ENCODE measurements at regions not wholly inside any gene's neighbourhood (a gene's known extent, or its start where the extent isn't known, plus 50 kb on each side); places are given as distances from the start of the nearest gene placed in this dataset.

DNA sequence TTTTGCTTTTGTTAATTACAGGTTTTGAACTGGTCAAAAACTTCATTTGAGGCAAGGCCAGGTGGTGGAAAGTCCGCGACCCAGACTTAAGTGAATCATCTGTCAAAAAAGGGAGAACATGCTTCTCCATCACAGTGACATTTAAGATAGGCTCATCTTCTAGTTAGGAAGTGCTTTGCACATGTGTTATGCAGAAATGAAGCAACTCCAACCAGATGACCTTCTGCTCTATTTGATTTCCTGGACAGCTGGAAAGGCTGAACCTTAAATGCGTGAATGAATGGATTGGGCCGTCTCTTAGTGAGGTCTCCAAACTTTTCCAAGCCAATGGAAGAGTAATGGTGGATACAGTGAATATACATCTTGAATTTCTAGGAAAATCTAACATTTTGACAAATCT is 101.6 kb upstream of the FAM13C start:
- Histone ChIP-seq H2AFZ (ENCODE audit: low read depth, low read length) (no peak overlapping the region), H3K27me3 (ENCODE audit: insufficient read depth, low read depth, low read length) (no peaks in the 10 kb centered on the region), H3K9me2 (ENCODE audit: insufficient read depth, low read length) (no peaks in the 10 kb centered on the region), H3K79me2 (replicated peaks; ENCODE audit: insufficient read depth, low read length) (no peaks in the 10 kb centered on the region), H3K36me3 (ENCODE audit: insufficient read depth, low read length) (no peaks in the 10 kb centered on the region), H3K9ac (ENCODE audit: low read length) (no peak overlapping the region), H3K4me3 (ENCODE audit: low read length) (no peak overlapping the region), H4K20me1 (ENCODE audit: insufficient read depth) (no peaks in the 10 kb centered on the region), H3F3A (ENCODE audit: insufficient read depth, low read length, poor library complexity, severe bottlenecking) (no peaks in the 10 kb centered on the region), H3K9me3 (ENCODE audit: low read length) (peaks cover under 1% of the 10 kb centered on the region), H3K27ac (ENCODE audit: low read length) (no peak overlapping the region), H3K4me2 (ENCODE audit: low read length) (no peak overlapping the region)
- no peak for TF ChIP-seq SMC3 (conservative IDR thresholded peaks at IDR 0.05; ENCODE audit: poor library complexity)
- no peak for TF ChIP-seq POLR2AphosphoS5 (IDR thresholded peaks at IDR 0.05)
- TF ChIP-seq EZH2 (IDR thresholded peaks at IDR 0.05; ENCODE audit: borderline replicate concordance, insufficient read depth, low read length, poor library complexity, severe bottlenecking) = no peak
- no peak for TF ChIP-seq EP300 (conservative IDR thresholded peaks at IDR 0.05; ENCODE audit: poor library complexity, severe bottlenecking)
- TF ChIP-seq, protein P1, sequence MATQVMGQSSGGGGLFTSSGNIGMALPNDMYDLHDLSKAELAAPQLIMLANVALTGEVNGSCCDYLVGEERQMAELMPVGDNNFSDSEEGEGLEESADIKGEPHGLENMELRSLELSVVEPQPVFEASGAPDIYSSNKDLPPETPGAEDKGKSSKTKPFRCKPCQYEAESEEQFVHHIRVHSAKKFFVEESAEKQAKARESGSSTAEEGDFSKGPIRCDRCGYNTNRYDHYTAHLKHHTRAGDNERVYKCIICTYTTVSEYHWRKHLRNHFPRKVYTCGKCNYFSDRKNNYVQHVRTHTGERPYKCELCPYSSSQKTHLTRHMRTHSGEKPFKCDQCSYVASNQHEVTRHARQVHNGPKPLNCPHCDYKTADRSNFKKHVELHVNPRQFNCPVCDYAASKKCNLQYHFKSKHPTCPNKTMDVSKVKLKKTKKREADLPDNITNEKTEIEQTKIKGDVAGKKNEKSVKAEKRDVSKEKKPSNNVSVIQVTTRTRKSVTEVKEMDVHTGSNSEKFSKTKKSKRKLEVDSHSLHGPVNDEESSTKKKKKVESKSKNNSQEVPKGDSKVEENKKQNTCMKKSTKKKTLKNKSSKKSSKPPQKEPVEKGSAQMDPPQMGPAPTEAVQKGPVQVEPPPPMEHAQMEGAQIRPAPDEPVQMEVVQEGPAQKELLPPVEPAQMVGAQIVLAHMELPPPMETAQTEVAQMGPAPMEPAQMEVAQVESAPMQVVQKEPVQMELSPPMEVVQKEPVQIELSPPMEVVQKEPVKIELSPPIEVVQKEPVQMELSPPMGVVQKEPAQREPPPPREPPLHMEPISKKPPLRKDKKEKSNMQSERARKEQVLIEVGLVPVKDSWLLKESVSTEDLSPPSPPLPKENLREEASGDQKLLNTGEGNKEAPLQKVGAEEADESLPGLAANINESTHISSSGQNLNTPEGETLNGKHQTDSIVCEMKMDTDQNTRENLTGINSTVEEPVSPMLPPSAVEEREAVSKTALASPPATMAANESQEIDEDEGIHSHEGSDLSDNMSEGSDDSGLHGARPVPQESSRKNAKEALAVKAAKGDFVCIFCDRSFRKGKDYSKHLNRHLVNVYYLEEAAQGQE (IDR thresholded peaks at IDR 0.05; ENCODE audit: borderline replicate concordance) = no peak
- no peak for TF ChIP-seq RAD21 (conservative IDR thresholded peaks at IDR 0.05)
- TF ChIP-seq CTCF (IDR thresholded peaks at IDR 0.05; ENCODE audit: poor library complexity, severe bottlenecking) = no peak
- no peak for TF ChIP-seq TAF1 (IDR thresholded peaks at IDR 0.05; ENCODE audit: low read depth)
- no peak for TF ChIP-seq MXI1 (conservative IDR thresholded peaks at IDR 0.05; ENCODE audit: poor library complexity, severe bottlenecking)

GRCh38 chr10:59460601-59461000 is 98.3 kb upstream of the FAM13C start:
- no peaks in the 10 kb centered on the region for H3F3A ChIP-seq (ENCODE audit: insufficient read depth, low read length, poor library complexity, severe bottlenecking)
- H3K4me3 ChIP-seq (ENCODE audit: low read length) = no peak overlapping the region
- no peak overlapping the region for H3K4me2 ChIP-seq (ENCODE audit: low read length)
- H3K27ac ChIP-seq (ENCODE audit: low read length) = no peak overlapping the region
- no peaks in the 10 kb centered on the region for H4K20me1 ChIP-seq (ENCODE audit: insufficient read depth)
- H3K9me2 ChIP-seq (ENCODE audit: insufficient read depth, low read length) = no peaks in the 10 kb centered on the region
- no peaks in the 10 kb centered on the region for H3K36me3 ChIP-seq (ENCODE audit: insufficient read depth, low read length)
- no peak overlapping the region for H3K9ac ChIP-seq (ENCODE audit: low read length)
- H2AFZ ChIP-seq (ENCODE audit: low read depth, low read length) = no peak overlapping the region
- H3K9me3 ChIP-seq (ENCODE audit: low read length) = no peaks in the 10 kb centered on the region
- TF ChIP-seq EP300 (conservative IDR thresholded peaks at IDR 0.05; ENCODE audit: poor library complexity, severe bottlenecking) (no peak), TAF1 (IDR thresholded peaks at IDR 0.05; ENCODE audit: low read depth) (no peak), EZH2 (IDR thresholded peaks at IDR 0.05; ENCODE audit: borderline replicate concordance, insufficient read depth, low read length, poor library complexity, severe bottlenecking) (no peak), SMC3 (conservative IDR thresholded peaks at IDR 0.05; ENCODE audit: poor library complexity) (no peak), CTCF (IDR thresholded peaks at IDR 0.05; ENCODE audit: poor library complexity, severe bottlenecking) (no peak), RAD21 (conservative IDR thresholded peaks at IDR 0.05) (no peak), MXI1 (conservative IDR thresholded peaks at IDR 0.05; ENCODE audit: poor library complexity, severe bottlenecking) (no peak), POLR2AphosphoS5 (IDR thresholded peaks at IDR 0.05) (no peak)
- TF ChIP-seq, protein P1 (IDR thresholded peaks at IDR 0.05; ENCODE audit: borderline replicate concordance) = no peak
- H3K27me3 ChIP-seq (ENCODE audit: insufficient read depth, low read depth, low read length) = no peaks in the 10 kb centered on the region
- H3K79me2 ChIP-seq (replicated peaks; ENCODE audit: insufficient read depth, low read length) = no peaks in the 10 kb centered on the region

Measured in neural cell (in vitro differentiated cells).